NCI-H1105 treated with DMSO at 0.1 percent for 48 hours (cell line): ENCODE measurements at regions not wholly inside any gene's neighbourhood (a gene's known extent, or its start where the extent isn't known, plus 50 kb on each side); places are given as distances from the start of the nearest gene placed in this dataset.

ENCODE experiments used
- DNase-seq: peaks from one replicate; lab custom pipeline; 2025; lab: John Stamatoyannopoulos, UW

DNA sequence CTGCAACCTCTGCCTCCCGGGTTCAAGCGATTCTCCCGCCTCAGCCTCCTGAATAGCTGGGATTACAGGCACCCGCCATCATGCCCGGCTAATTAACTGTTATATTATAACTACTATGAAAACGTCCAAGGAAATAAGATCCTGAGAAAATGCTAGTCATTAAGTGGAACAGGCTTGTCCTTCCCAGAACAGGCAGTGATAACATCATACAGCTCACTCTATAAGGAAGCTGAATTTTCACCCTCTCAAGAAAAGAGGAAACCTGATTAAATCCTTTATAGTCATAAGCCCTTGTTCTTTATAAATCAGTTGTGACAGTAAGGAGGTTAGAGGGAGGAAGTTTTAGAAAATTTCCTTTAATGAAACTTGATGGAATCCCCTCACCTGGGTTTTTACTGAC, 163.9 kb upstream of the CLINT1 start:
- no peak for DNase-seq

GRCh38 chr5:158022393-158022792, 163.4 kb upstream of the CLINT1 start:
- no peak for DNase-seq

- DNase-seq = no peak
Measured at GRCh38 chr5:158020555-158021418, 161.8 kb upstream of the CLINT1 start.

DNA sequence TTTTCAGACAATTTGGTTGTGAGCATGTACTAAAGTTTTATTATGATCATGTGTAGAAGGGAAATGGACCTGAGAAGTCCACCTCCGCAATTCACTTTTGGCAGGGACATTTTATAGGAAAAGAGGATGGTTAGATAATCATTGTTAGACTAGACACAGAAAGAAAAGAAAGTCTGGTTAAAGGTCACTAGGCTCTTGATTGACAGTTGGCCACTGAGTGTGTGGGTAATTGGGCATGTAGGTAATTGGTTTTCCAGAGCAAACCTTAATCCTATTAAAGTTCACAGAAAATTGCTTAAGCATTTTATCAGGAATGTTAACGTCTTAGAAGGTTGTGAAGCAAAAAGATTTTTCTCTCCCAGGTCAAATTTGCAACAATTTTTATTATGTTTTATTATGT, 158.5 kb upstream of the CLINT1 start:
- no peak for DNase-seq

DNA sequence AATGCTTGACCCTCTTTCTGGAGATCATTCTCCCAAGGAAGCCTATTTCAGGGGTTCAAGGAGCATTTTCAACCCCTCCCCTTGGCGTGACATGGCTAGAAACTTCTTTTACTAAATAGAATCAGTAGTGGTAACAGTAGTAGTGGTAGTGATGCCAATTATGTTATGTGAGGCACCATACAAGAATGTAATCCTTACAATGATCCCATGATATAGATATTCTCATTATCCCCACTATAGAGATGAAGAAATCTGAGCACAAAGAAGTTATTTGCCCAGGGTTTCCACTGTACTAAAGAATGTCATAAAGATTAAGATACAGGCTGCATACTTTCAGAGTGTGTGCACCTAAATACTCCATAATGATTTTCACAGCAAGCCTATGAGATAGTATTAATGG, 155.4 kb upstream of the CLINT1 start:
- DNase-seq = no peak

GRCh38 chr5:158013939-158014338, 155.0 kb upstream of the CLINT1 start:
- DNase-seq = no peak

DNA sequence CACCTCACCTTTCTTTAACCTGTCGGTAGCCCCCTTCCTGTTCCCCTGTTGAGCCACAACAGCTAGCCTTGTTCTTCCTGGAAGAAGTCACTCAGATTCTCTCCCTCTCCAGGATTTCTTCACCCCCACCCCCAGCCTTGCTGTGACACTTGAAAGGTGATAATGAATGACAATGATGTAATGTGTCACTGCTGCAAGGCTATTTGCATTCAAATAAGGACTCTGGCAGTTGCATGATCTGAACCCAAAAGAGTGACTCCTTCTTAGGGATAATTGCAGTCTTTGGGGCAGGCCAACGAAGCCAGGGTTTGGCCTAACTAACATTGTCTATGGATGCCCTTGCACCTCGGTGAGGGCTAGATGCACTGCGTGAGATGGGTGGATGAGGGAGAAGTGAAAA, 154.4 kb upstream of the CLINT1 start:
- no peak for DNase-seq

DNA sequence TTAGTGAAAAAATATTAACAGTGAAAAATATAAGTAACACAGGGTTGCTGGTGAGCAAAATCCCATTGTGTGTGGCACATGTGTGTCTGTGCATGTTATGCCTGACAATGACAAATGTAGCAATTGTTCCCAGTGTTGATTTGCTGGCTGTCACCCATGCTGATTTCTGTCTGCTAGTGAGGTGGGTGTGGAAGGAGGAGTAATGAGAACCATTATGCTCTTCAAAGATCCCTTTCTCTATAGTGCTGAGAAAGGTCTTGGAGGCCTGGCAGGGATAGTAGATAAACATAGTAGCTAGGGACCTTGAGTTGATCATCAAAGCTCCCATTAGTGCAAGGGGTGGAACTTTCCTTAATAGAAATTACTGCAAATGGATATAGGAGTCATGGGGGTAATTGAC, 152.5 kb upstream of the CLINT1 start:
- no peak for DNase-seq

DNA sequence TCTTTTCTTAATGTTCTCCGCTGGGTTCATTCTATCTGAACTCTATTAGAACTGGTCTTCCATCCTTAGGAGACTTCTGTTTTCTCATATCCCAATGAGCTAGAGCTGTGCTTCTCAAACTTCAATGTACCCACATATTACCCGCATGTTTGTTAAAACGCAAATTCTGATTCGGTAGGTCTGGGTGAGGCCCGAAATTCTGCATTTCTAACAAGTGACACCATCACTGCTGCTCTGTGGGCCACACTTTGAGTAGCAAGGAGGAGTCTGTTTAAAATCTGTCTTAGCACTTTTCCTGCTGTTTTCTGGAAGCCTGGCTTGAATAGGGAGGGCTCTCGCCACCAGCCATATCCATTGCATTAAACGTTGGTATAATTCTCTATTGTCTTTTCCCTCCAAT, 151.9 kb upstream of the CLINT1 start:
- DNase-seq = no peak

DNA sequence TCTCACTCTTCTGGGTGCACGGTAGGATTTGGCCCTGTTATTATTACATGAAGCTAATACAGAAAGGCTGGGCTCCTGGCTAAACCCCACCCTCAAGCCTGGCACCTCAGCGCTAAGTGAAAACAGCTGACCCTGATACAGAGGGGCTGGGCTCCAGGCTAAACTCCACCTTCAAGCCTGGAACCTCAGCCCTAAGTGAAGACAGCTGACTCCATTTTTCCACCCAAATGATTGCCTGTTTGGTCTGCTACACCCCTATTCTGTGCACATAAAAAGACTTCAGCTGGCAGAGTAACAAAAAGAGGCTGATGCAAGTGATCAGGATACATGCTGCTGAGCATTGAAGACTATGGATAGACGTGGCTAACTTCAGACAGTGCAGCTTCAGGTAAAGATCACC, 148.4 kb upstream of the CLINT1 start:
- DNase-seq = no peak

DNA sequence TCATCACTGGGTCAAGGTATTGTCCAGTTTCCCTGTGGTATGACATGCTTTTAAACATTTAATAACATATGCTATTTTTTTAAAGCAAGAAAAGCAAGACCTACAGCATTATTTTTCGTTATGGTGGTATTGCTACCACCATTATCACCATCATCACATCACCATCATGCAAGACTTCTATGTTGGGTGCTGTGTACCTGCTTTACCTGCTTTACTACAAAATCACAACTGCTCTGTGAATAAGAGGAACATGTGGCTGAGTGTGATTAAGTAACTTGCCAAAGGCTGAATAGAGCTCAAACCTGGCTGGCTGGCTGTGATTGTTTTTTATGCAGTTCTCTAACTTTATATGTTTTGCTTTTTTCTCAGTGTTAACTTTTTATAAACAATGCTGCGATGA, 140.8 kb upstream of the CLINT1 start:
- DNase-seq = no peak

DNA sequence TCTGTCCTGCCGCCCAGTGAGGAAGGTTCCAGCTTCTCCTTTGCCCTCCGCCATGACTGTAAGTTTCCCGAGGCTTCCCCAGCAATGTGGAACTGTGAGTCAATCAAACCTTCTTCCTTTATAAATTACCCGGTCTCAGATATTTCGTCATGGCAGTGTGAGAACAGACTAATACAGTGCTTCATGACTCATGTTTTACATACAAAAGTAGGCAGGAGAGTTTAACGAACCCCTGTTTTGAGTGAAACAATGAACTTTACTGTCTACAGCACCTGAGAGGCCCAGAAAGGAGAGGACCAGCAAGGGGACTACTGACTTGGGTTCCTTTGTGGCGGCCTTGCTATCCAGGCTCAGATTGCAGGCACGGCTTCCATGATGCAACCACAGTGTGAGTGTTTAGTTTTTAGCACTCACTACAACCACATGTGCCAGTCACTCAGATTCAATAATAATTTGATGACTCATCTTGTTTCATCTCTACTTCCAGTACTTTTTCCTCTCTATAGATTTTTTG, 139.1 kb upstream of the CLINT1 start:
- no peak for DNase-seq

DNA sequence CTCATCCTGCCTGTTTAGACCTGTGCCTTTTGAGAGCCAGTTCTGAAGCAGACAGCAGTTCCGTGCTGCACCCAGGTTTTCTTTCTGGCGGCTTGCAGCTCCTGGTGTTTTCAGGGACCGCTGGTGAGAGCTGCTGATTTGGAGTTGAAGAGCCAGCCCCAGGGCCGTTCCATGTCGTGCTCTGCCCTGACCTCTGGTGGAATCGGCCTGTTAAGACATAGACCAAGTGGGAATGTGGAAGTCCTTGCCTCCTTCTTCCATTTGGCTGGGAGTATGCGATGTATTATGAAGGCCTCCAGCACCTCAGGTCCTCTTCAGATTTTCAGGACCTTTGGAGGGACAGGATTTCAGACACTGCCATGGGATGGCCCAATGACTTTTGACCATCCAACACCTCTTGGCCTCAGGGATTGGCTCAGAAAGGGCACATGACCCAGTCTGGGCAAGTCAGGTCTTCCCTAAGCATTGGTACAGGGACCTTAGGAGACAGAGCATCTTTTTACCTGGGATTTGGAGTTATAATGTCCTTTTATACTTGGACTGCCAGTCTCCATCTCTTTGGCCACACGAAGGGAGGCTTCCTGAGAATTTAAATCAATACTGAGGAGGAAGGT, 136.1 kb upstream of the CLINT1 start:
- no peak for DNase-seq

- no peak for DNase-seq
Measured at GRCh38 chr5:157993986-157994691, 135.2 kb upstream of the CLINT1 start.

- DNase-seq = no peak
Measured at GRCh38 chr5:157993201-157993600, 134.3 kb upstream of the CLINT1 start.

GRCh38 chr5:157990583-157991181, 131.7 kb upstream of the CLINT1 start:
- DNase-seq = no peak

DNA sequence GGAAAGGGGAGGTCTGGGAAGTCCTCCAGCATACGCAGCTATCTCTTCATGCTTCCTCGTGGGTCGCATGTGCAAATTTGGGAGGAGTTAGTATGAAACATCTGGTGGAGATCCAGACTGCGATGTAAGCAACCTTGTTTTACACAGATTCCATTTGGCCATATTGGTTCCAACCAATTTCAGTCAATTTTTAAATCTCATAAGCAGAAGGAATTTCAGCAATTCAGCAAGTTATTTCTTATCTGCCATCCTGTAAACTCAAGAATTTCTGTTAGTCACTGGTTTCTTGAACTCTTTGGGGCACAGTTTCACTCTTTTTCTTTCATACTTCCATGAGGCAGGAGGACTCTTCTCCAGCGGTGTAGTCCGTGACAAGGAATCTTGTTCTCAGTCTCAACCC, 130.4 kb upstream of the CLINT1 start:
- DNase-seq = no peak

DNA sequence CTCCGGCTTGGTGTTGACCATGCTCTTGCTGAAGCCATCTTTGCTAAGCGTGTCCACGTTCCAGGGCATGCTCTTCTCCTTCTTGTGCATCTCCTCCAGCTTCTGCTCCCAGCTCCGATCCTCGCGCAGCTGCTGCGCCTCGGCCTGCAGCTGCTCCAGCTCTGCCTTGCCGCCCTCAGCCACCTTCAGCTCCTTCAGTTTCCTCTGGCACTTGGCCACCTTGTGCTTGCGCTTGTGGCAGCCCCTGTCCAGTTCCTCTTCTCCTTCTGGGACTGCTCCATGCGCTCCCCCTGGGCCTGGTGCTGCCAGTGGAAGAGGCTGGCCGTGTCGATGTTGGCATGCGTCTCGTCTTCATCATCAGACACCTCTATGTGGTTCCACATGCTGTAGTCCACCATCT, 128.3 kb upstream of the CLINT1 start:
- no peak for DNase-seq

- no peak for DNase-seq
Measured at GRCh38 chr5:157986431-157986990, 127.6 kb upstream of the CLINT1 start.

DNA sequence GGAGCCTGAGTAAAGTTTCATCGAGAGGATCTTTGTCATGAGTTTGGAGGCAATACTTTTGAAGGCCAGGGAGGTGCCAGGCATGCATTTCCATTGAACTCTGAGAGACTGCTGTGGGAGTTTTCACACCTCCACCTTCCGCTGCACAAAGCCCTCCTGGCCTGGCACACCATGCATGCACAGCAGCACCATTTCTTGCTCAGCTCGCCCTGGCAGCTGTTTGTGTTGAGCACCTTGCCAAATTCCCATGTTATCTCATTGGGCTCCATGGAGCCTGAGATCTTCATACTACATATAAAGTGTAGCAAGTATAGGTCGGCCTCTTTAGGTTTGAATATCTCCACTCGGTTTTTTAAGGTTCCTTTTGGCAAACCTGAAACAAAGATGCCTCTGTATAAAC, 125.7 kb upstream of the CLINT1 start:
- no peak for DNase-seq

DNA sequence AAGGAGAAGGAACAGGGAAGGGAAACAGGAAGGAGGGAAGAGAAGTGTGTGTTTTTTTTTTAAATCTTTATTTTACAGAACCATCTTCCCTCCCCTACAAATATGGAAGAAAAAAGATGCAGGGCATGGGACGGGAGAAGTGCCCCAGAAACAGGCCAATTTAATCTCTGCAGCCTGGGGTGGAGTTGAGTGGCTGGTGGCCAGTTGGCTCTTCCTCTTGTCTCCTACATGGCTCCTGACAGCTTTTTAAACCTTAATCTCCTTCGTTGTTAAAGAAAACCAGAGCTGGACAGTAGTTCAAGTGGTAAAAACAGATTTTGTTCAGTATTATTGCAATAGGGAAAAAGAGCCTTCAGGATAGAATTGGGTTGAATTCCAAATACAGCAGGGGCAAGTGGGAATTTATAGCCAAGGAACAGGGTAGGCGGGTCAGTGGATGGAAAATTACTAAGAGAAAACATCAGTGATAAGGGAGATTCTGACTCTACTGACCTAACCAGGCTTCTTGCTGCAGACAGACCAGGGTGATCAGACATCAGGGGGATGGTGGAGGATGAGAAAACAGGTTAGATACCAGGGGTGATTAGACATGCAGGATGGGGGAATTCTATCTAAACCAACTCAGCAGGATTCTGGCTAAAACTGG, 125.1 kb upstream of the CLINT1 start:
- DNase-seq = no peak

GRCh38 chr5:157978061-157978460, 119.1 kb upstream of the CLINT1 start:
- no peak for DNase-seq
